HEK293T (cell line): ENCODE measurements at regions not wholly inside any gene's neighbourhood (a gene's known extent, or its start where the extent isn't known, plus 50 kb on each side); places are given as distances from the start of the nearest gene placed in this dataset.

ENCODE experiments used
- CTCF ChIA-PET: fragments of 350-600 bp; formaldehyde crosslinking; extraction: SDS; loops from one replicate; lab custom pipeline; 2021; ENCODE audit warnings: antibody characterized with exemption, inconsistent platforms; lab: Yijun Ruan, JAX
- POLR2A ChIA-PET: fragments of 350-600 bp; formaldehyde crosslinking; extraction: SDS; loops from one replicate; lab custom pipeline; 2020; ENCODE audit warnings: antibody characterized with exemption, inconsistent platforms; lab: Yijun Ruan, JAX
- DNase-seq: peaks from one replicate; pipeline ENCODE4 v3.0.0; 2012; ENCODE audit warnings: mixed read lengths; ENCODE audit errors: extremely low spot score
- ARNT ChIP-seq: fragments of 450-650 bp; IDR thresholded peaks from 2 replicates; pipeline ENCODE4 v1.6.1; 2017; ENCODE audit warnings: mild to moderate bottlenecking
- BHLHE40 ChIP-seq: fragments of 450-650 bp; IDR thresholded peaks from 2 replicates; pipeline ENCODE4 v1.6.1; 2016; ENCODE audit warnings: mild to moderate bottlenecking, moderate library complexity, borderline replicate concordance
- CTBP1 ChIP-seq: fragments of 450-650 bp; IDR thresholded peaks from 2 replicates; pipeline ENCODE4 v1.6.1; 2016; ENCODE audit warnings: borderline replicate concordance
- ELF4 ChIP-seq: fragments of 450-650 bp; IDR thresholded peaks from 2 replicates; pipeline ENCODE4 v1.6.1; 2017; ENCODE audit warnings: antibody characterized with exemption
- FOXA1 ChIP-seq: fragments of 450-650 bp; IDR thresholded peaks from 2 replicates; pipeline ENCODE4 v1.6.1; 2016; ENCODE audit warnings: mild to moderate bottlenecking
- FOXK2 ChIP-seq: fragments of 450-650 bp; IDR thresholded peaks from 2 replicates; pipeline ENCODE4 v1.6.1; 2016; ENCODE audit warnings: mild to moderate bottlenecking
- FOXM1 ChIP-seq: fragments of 450-650 bp; IDR thresholded peaks from 2 replicates; pipeline ENCODE4 v1.6.1; 2017; ENCODE audit warnings: mild to moderate bottlenecking, borderline replicate concordance
- HDGF ChIP-seq: fragments of 450-650 bp; IDR thresholded peaks from 2 replicates; pipeline ENCODE4 v1.6.1; 2017; ENCODE audit warnings: antibody characterized with exemption, borderline replicate concordance
- L3MBTL2 ChIP-seq: fragments of 450-650 bp; conservative IDR thresholded peaks from 2 replicates; pipeline ENCODE4 v1.6.1; 2016; ENCODE audit warnings: mild to moderate bottlenecking
- LEF1 ChIP-seq: fragments of 450-650 bp; IDR thresholded peaks from 2 replicates; pipeline ENCODE4 v1.6.1; 2017; ENCODE audit warnings: mild to moderate bottlenecking, borderline replicate concordance
- NFRKB ChIP-seq: fragments of 450-650 bp; IDR thresholded peaks from 2 replicates; pipeline ENCODE4 v1.6.1; 2016; ENCODE audit warnings: mild to moderate bottlenecking, moderate library complexity
- SP1 ChIP-seq: fragments of 450-650 bp; IDR thresholded peaks from 2 replicates; pipeline ENCODE4 v1.6.1; 2017
- SUZ12 ChIP-seq: fragments of 450-650 bp; IDR thresholded peaks from 2 replicates; pipeline ENCODE4 v1.6.1; 2016; ENCODE audit warnings: mild to moderate bottlenecking
- TARDBP ChIP-seq: fragments of 450-650 bp; IDR thresholded peaks from 2 replicates; pipeline ENCODE4 v1.6.1; 2016
- ZNF384 ChIP-seq: fragments of 450-650 bp; IDR thresholded peaks from 2 replicates; pipeline ENCODE4 v1.6.1; 2016
- TF ChIP-seq, protein P1 (sequence below): fragments of 450-650 bp; IDR thresholded peaks from 2 replicates; pipeline ENCODE4 v1.6.1; 2016

DNA sequence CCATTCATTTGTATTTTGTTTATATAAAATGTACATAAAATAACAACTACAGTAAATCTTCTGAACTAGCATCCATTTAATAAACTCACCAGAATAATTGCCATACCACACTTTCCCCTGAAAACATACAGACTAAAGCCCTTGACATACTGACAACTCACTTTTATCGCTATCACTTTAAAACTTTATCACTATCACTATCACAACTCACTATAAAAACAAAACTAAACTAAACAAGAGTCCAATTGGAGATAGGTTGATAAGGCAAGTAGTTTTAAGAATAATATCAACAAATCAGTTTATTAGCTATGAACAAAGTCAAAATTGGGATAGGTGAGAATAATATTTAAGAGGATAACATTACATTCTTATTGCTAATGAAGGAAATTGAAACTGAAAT lies 108.9 kb downstream of the SLITRK6 start:
- TF ChIP-seq SUZ12 (no peak), ARNT (0 out of 2 replicates have a peak, but pooled peaks have one; percentile 38), CTBP1 (peak; percentile 55; the same call in 1 of the 2 replicates), ELF4 (no peak), BHLHE40 (no peak), SP1 (no peak), LEF1 (no peak), FOXK2 (peak; percentile 44; the same call in 1 of the 2 replicates), FOXM1 (no peak)
- TF ChIP-seq, protein P1, sequence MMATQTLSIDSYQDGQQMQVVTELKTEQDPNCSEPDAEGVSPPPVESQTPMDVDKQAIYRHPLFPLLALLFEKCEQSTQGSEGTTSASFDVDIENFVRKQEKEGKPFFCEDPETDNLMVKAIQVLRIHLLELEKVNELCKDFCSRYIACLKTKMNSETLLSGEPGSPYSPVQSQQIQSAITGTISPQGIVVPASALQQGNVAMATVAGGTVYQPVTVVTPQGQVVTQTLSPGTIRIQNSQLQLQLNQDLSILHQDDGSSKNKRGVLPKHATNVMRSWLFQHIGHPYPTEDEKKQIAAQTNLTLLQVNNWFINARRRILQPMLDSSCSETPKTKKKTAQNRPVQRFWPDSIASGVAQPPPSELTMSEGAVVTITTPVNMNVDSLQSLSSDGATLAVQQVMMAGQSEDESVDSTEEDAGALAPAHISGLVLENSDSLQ = peak; percentile 91
- CTCF ChIA-PET = interaction anchor here (0.6 kb wide), 1 partner anchor 120 kb away, joined by 3 read pairs; no protein-coding TSS in a partner anchor
- DNase-seq = no peak
- POLR2A ChIA-PET = no interaction called here

DNA sequence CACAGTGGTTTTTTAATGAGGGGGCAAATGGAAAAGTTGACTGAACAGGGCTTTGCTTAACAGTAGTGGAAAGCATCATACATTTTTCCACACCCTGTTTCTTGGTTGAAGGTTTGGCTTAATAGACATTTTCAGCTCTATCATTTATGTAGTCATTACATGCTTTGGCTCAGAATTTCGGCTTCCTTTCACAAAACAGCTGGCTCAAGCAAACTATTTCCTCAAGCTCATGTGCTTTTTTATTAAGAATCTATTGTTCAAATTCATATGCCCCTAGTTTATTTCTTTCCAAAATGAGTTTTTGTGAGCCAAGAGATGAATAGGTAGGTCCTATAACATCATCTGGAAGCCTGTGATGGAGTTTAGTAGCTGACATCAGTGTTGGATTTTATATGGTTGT lies 113.8 kb downstream of the SLITRK6 start:
- CTCF ChIA-PET = no interaction called here
- no peak for DNase-seq
- TF ChIP-seq TARDBP (no peak), CTBP1 (no peak), ELF4 (no peak), L3MBTL2 (no peak), BHLHE40 (no peak), SP1 (no peak), FOXM1 (no peak), ZNF384 (no peak), LEF1 (no peak), SUZ12 (no peak), FOXA1 (no peak)
- TF ChIP-seq, protein P1 = no peak
- POLR2A ChIA-PET = no interaction called here

DNA sequence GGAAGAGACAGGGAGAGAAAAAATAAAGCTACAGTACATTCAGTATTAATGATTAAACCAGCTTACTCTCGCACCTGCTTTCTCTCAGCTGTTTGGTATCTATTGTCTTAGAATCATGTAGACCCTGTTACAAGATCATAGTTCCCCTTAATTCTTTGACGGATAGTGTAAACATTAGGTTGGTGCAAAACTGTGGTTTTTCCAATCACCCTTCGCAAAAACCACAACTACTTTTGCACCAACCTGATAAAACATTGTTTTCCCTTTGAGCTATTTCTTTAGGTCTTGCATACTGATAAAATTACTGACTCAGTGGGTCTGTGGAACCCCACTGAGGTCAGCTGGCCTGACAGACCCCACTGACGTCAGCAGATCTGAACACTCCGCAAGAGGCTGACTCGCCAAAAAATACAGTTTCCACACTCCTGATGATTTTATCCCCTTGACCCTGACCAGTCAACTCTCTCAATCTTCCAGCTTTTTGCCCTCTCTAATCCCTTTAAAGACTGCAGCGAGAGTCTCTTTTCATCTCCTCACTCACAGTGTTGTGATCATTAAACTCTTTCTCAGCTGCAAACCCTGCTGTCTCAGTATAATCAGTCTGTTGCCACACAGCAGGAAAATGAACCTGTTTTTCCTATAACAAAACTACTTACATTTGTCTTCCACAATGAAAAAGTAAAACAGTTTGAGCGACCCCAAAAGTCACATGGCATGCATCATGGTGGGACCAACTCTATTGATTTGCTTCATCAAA lies 123.9 kb downstream of the SLITRK6 start:
- DNase-seq = no peak
- ChIA-PET CTCF (no interaction called here), POLR2A (no interaction called here)
- no peak for TF ChIP-seq FOXM1
- no peak for TF ChIP-seq HDGF
- TF ChIP-seq TARDBP = no peak
- no peak for TF ChIP-seq ELF4
- TF ChIP-seq FOXK2 = no peak
- TF ChIP-seq, protein P1 = no peak
- TF ChIP-seq ZNF384 = no peak
- no peak for TF ChIP-seq ARNT
- no peak for TF ChIP-seq BHLHE40
- no peak for TF ChIP-seq FOXA1
- no peak for TF ChIP-seq SUZ12
- no peak for TF ChIP-seq LEF1
- no peak for TF ChIP-seq NFRKB
- TF ChIP-seq SP1 = no peak
- TF ChIP-seq L3MBTL2 = no peak
- TF ChIP-seq CTBP1 = no peak

DNA sequence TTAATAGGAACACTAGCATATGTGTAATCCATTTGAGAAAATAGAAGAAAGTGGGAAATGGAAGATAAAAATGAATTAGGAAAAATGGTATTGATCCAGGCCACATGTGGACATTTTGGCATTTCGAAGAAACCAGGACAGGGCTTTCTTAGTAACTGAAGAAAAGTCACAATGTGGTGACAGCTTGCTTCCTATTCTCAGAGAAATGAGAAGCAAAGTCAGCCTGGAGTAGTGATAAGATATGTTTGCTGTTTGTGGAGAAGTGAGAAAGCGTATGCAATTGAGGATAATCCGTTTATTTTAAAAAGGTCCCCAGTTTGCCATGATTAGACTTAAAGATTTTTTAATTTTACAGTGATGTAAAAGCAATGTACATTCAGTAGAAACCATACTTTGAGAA lies 127.9 kb downstream of the SLITRK6 start:
- POLR2A ChIA-PET = no interaction called here
- CTCF ChIA-PET = no interaction called here
- TF ChIP-seq ARNT = no peak
- no peak for TF ChIP-seq FOXA1
- TF ChIP-seq CTBP1 = no peak
- TF ChIP-seq FOXK2 = no peak
- TF ChIP-seq HDGF = no peak
- no peak for TF ChIP-seq FOXM1
- TF ChIP-seq ELF4 = no peak
- no peak for TF ChIP-seq SUZ12
- no peak for DNase-seq

DNA sequence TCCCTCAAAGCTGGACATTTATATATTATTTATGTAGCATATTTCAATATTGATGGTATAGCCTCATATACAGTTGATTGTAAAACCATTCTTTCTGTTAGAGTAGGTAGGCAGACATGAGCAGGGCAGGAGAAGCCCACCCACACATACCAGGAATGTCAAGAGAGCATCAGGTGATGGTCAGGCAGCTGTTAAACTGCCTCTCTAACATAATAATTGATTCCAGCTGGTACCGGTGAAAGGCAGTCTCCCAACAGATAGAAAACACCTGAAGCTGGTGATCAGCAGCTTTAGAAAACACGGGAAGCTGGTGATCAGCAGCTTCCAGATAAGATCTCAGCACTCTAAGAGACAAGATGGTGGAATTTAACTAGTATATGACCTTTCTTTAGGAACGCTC lies 132.9 kb downstream of the SLITRK6 start:
- TF ChIP-seq, protein P1 = no peak
- no peak for TF ChIP-seq ARNT
- no peak for TF ChIP-seq BHLHE40
- TF ChIP-seq CTBP1 = no peak
- no peak for TF ChIP-seq SUZ12
- no peak for TF ChIP-seq ELF4
- POLR2A ChIA-PET = no interaction called here
- DNase-seq = no peak
- CTCF ChIA-PET = no interaction called here

DNA sequence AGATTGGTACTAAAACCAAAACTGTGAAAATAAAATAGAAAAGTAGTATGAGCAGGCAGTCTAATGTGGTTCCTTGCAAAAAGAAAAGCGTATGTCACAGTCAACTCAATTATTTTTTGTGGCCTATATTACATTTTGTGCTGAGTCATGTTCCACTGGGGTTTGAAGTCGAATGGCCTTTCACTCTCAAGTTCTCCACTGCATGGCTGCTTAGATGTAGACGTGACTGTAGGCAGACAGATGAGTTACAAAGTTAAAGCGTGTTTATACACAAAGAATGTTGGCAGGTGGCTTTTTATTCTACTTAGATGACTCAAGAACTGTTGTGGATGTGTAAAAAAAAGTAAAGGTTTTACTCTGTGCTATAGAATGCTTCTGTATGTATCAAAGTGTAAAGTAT lies 133.9 kb downstream of the SLITRK6 start:
- POLR2A ChIA-PET = no interaction called here
- DNase-seq = no peak
- CTCF ChIA-PET = no interaction called here
- TF ChIP-seq ELF4 = no peak
- no peak for TF ChIP-seq SP1
- TF ChIP-seq BHLHE40 = no peak
- no peak for TF ChIP-seq NFRKB
- no peak for TF ChIP-seq HDGF
- TF ChIP-seq ZNF384 = no peak
- no peak for TF ChIP-seq CTBP1
- no peak for TF ChIP-seq SUZ12
- no peak for TF ChIP-seq L3MBTL2
- no peak for TF ChIP-seq TARDBP
- no peak for TF ChIP-seq FOXA1
- TF ChIP-seq FOXM1 = no peak
- TF ChIP-seq, protein P1 = no peak
- no peak for TF ChIP-seq ARNT
- TF ChIP-seq LEF1 = no peak
